Neuron (in vitro differentiated cells): ENCODE measurements at regions not wholly inside any gene's neighbourhood (a gene's known extent, or its start where the extent isn't known, plus 50 kb on each side); places are given as distances from the start of the nearest gene placed in this dataset.
"Not testable (repeated sequence)": the region's sequence is repeated elsewhere in the genome, so short reads cannot be mapped to it uniquely, and the experiment has no call there.

Experiments
- H2AFZ ChIP-seq: one replicate; pipeline ENCODE4 v1.6.1; 2013; ENCODE audit warnings: low read depth, mild to moderate bottlenecking, inconsistent platforms, low read length, moderate library complexity
- H3K27me3 ChIP-seq: one replicate; pipeline ENCODE4 v1.6.1; 2013; ENCODE audit warnings: low read length; ENCODE audit not compliant: insufficient read depth
- H3K36me3 ChIP-seq: one replicate; pipeline ENCODE4 v1.6.1; 2013; ENCODE audit warnings: low read length; ENCODE audit not compliant: insufficient read depth
- H3K4me1 ChIP-seq: one replicate; pipeline ENCODE4 v1.6.1; 2013; ENCODE audit warnings: low read length; ENCODE audit not compliant: insufficient read depth
- H3K4me3 ChIP-seq: 2 replicates; pipeline ENCODE4 v1.5.1; 2013; ENCODE audit warnings: mild to moderate bottlenecking, low read length, moderate library complexity
- H3K9me3 ChIP-seq: one replicate; pipeline ENCODE4 v1.6.1; 2013; ENCODE audit warnings: low read length

- H3K4me1 ChIP-seq, result no peaks in the 10 kb centered on the region
- H3K36me3 ChIP-seq, result no peaks in the 10 kb centered on the region
- no peak overlapping the region for H2AFZ ChIP-seq
- H3K27me3 ChIP-seq, result no peaks in the 10 kb centered on the region
- peaks cover 15% of the 10 kb centered on the region for H3K9me3 ChIP-seq
- H3K4me3 ChIP-seq, result no peak overlapping the region
These were observed 79.7 kb upstream of the KCTD1 start for GRCh38 chr18:26628017-26628416.

DNA sequence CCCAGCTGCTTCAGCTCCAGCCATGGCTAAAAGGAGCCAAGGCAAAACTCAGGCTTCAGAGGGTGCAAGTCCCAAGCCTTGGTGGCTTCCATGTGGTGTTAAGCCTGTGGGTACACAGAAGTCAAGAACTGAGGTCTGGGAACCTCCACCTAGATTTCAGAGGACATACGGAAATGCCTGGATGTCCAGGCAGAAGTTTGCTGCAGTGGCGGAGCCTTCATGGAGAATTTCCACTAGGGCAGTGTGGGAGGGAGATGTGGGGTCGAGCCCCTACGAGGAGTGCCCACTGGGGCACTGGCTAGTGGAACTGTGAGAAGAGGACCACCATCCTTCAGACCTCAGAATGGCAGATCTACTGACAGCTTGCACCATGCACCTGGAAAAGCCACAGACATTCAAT lies 76.1 kb upstream of the KCTD1 start:
- Histone ChIP-seq H3K9me3 (peaks cover 19% of the 10 kb centered on the region), H3K27me3 (no peaks in the 10 kb centered on the region), H3K4me1 (no peaks in the 10 kb centered on the region), H3K4me3 (no peak overlapping the region), H3K36me3 (no peaks in the 10 kb centered on the region), H2AFZ (no peak overlapping the region)

DNA sequence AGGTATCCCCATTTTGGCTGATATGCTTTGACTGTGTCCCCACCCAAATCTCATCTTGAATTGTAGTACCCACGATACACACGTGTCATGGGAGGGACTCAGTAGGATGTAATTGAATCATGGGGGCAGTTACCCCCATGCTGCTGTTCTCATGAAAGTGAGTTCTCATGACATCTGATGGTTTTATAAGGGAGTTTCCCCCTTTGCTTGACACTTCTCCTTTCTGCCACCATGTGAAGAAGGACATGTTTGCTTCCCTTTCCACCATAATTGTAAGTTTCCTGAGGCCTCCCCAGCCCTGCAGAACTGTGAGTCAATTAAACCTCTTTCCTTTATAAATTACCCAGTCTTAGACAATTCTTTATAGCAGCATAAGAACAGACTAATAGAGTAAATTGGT lies 75.0 kb upstream of the KCTD1 start:
- H2AFZ ChIP-seq, result not testable (repeated sequence)

GRCh38 chr18:26621161-26622026 lies 73.0 kb upstream of the KCTD1 start:
- peaks cover 19% of the 10 kb centered on the region for H3K9me3 ChIP-seq
- no peaks in the 10 kb centered on the region for H3K27me3 ChIP-seq
- H3K4me1 ChIP-seq, result no peaks in the 10 kb centered on the region
- H3K4me3 ChIP-seq, result no peak overlapping the region
- H3K36me3 ChIP-seq, result no peaks in the 10 kb centered on the region
- H2AFZ ChIP-seq, result no peak overlapping the region

More for the DNA sequence above, 75.0 kb upstream of the KCTD1 start:
- not testable (repeated sequence) for H3K36me3 ChIP-seq, H3K4me3 ChIP-seq, H3K4me1 ChIP-seq, H3K27me3 ChIP-seq
- H3K9me3 ChIP-seq, result peaks cover 19% of the 10 kb centered on the region

GRCh38 chr18:26619350-26619749 lies 71.0 kb upstream of the KCTD1 start:
- Histone ChIP-seq H3K9me3 (peaks cover 6% of the 10 kb centered on the region), H3K4me1 (no peaks in the 10 kb centered on the region), H3K27me3 (no peaks in the 10 kb centered on the region), H2AFZ (no peak overlapping the region), H3K4me3 (no peak overlapping the region), H3K36me3 (no peaks in the 10 kb centered on the region)

- peaks cover 4% of the 10 kb centered on the region for H3K9me3 ChIP-seq
- H3K36me3 ChIP-seq, result no peaks in the 10 kb centered on the region
- no peaks in the 10 kb centered on the region for H3K27me3 ChIP-seq
- no peaks in the 10 kb centered on the region for H3K4me1 ChIP-seq
- H3K4me3 ChIP-seq, result no peak overlapping the region
- no peak overlapping the region for H2AFZ ChIP-seq
These were observed 69.8 kb upstream of the KCTD1 start for GRCh38 chr18:26618135-26618534.

- no peak overlapping the region for H3K4me3 ChIP-seq
- no peaks in the 10 kb centered on the region for H3K27me3 ChIP-seq
- H3K36me3 ChIP-seq, result no peaks in the 10 kb centered on the region
These were observed 68.8 kb upstream of the KCTD1 start for GRCh38 chr18:26617151-26617554.

DNA sequence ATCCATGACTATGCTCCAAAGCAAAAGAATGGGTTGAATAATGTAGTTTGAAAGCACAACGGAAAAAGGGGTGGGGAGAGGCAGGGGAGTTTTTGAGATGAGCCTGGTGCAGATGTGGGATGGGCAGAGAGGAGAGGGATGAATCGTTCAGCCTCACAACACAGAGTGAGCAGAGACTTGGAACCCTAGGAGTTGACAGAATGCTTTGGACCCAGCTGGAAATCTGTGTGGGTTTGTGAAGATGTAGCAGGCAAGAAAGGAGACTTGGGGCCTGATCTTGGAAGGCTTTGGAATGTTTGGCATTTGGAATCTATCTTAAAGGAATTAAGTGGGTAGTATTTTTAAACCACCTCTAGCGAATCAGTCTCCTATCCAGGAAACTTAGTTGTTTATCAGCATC lies 66.0 kb upstream of the KCTD1 start:
- H3K27me3 ChIP-seq, result no peaks in the 10 kb centered on the region
- no peaks in the 10 kb centered on the region for H3K4me1 ChIP-seq
- no peak overlapping the region for H2AFZ ChIP-seq
- no peaks in the 10 kb centered on the region for H3K36me3 ChIP-seq
- no peak overlapping the region for H3K4me3 ChIP-seq
- H3K9me3 ChIP-seq, result peaks cover 2% of the 10 kb centered on the region

More at GRCh38 chr18:26617151-26617554, 68.8 kb upstream of the KCTD1 start:
- Histone ChIP-seq H3K9me3 (peaks cover 2% of the 10 kb centered on the region), H3K4me1 (no peaks in the 10 kb centered on the region), H2AFZ (no peak overlapping the region)
